ENCODE measurements at regions not wholly inside any gene's neighbourhood (a gene's known extent, or its start where the extent isn't known, plus 50 kb on each side); places are given as distances from the start of the nearest gene placed in this dataset.

DNA sequence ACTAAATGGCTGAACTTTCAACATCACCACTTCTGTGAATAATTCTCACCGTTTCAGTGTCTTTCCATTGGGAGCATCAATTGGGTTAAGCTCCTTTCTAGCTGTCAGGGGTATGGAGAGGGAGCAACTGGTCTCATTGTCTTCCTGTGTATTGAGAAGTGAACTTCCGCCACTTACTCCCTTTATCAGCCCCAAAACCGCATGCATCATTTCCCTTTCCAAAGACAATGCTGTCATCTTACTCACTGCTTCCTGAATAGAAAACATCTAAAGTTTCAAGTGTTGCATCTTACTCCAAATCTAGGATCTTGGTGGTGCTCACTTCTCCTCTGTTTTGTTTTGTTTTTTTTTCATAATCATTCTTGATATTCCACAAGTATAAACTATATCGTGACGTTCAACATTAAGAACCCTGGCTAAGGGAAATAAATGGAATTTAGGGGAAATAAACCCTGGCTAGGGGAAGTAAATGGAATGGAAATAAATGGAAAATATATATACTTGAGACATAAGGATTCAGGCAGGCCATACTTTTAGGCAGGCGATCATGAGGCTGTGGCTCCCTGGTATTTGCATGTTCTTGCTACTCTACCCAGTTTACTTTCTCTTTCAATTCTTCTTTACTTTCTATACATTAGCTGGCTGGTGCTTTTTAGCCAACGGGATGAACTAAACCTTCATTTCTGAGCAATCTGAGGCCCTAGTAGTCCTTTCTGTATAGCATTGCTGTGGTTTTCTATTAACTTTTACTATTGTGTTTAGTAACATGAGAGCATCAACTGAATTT lies 371.9 kb downstream of the BMPER start:
- TF ChIP-seq, protein P1, sequence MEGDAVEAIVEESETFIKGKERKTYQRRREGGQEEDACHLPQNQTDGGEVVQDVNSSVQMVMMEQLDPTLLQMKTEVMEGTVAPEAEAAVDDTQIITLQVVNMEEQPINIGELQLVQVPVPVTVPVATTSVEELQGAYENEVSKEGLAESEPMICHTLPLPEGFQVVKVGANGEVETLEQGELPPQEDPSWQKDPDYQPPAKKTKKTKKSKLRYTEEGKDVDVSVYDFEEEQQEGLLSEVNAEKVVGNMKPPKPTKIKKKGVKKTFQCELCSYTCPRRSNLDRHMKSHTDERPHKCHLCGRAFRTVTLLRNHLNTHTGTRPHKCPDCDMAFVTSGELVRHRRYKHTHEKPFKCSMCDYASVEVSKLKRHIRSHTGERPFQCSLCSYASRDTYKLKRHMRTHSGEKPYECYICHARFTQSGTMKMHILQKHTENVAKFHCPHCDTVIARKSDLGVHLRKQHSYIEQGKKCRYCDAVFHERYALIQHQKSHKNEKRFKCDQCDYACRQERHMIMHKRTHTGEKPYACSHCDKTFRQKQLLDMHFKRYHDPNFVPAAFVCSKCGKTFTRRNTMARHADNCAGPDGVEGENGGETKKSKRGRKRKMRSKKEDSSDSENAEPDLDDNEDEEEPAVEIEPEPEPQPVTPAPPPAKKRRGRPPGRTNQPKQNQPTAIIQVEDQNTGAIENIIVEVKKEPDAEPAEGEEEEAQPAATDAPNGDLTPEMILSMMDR (conservative IDR thresholded peaks at IDR 0.05), result no peak
- no peak for TF ChIP-seq EZH2 (IDR thresholded peaks at IDR 0.05; ENCODE audit: low read depth)

Data from PC-9 (cell line).